Esophagus muscularis mucosa (tissue), 3 donors: ENCODE measurements at regions not wholly inside any gene's neighbourhood (a gene's known extent, or its start where the extent isn't known, plus 50 kb on each side); places are given as distances from the start of the nearest gene placed in this dataset.

Source experiments
- CTCF ChIP-seq, 3 experiments: fragments of 200-600 bp in 2 of 3; fragments of 450-650 bp in 1 of 3; sonication (generic) in 2 of 3; IDR thresholded peaks; one replicate each; pipeline ENCODE4 v1.5.1; 2017 to 2019; ENCODE audit warnings: antibody characterized with exemption in 3 of 3, mild to moderate bottlenecking in 2 of 3, moderate library complexity in 1 of 3
- POLR2A ChIP-seq: fragments of 450-650 bp; IDR thresholded peaks from one replicate; pipeline ENCODE4 v1.6.1; 2017; ENCODE audit warnings: antibody characterized with exemption, moderate library complexity, mild to moderate bottlenecking, low read depth

- TF ChIP-seq CTCF (IDR thresholded peaks at IDR 0.05), result no peak
- no peak for TF ChIP-seq POLR2A
Observed at GRCh38 chr12:59193476-59194050, 273.3 kb upstream of the LRIG3 start.
